Smooth muscle cell (in vitro differentiated cells): ENCODE measurements at regions not wholly inside any gene's neighbourhood (a gene's known extent, or its start where the extent isn't known, plus 50 kb on each side); places are given as distances from the start of the nearest gene placed in this dataset.
A peak's percentile ranks its signal among the peaks of the same experiment; 100 is the strongest.

Experiments used
- DNase-seq: peaks from one replicate; lab custom pipeline; 2025; ENCODE audit not compliant: unreplicated experiment; lab: John Stamatoyannopoulos, UW
- H2AFZ ChIP-seq: fragments of 200-600 bp; sonication (generic); 2 replicates; pipeline ENCODE4 v1.6.0; 2016; ENCODE audit warnings: antibody characterized with exemption, low read depth, mild to moderate bottlenecking
- H3F3A ChIP-seq: fragments of 200-600 bp; sonication (generic); 2 replicates; pipeline ENCODE4 v1.6.0; 2017; ENCODE audit warnings: antibody characterized with exemption, low read depth
- H3K27ac ChIP-seq: fragments of 200-600 bp; sonication (generic); 2 replicates; pipeline ENCODE4 v1.5.1; 2016; ENCODE audit warnings: low read depth, mild to moderate bottlenecking
- H3K27me3 ChIP-seq: fragments of 200-600 bp; sonication (generic); 2 replicates; pipeline ENCODE4 v1.6.1; 2016; ENCODE audit warnings: low read depth, mild to moderate bottlenecking
- H3K36me3 ChIP-seq: fragments of 200-600 bp; sonication (generic); 2 replicates; pipeline ENCODE4 v1.5.1; 2016; ENCODE audit warnings: low read depth
- H3K4me1 ChIP-seq: fragments of 200-600 bp; sonication (generic); 2 replicates; pipeline ENCODE4 v1.5.1; 2016; ENCODE audit warnings: low read depth
- H3K4me2 ChIP-seq: fragments of 200-600 bp; sonication (generic); 2 replicates; pipeline ENCODE4 v1.6.0; 2016; ENCODE audit warnings: mild to moderate bottlenecking
- H3K4me3 ChIP-seq: fragments of 200-600 bp; sonication (generic); 2 replicates; pipeline ENCODE4 v1.5.1; 2016; ENCODE audit warnings: mild to moderate bottlenecking
- H3K79me2 ChIP-seq: fragments of 200-600 bp; sonication (generic); 2 replicates; pipeline ENCODE4 v1.6.0; 2016; ENCODE audit warnings: low read depth, mild to moderate bottlenecking
- H3K9ac ChIP-seq: fragments of 200-600 bp; sonication (generic); 2 replicates; pipeline ENCODE4 v1.6.0; 2016; ENCODE audit warnings: low read depth
- H3K9me3 ChIP-seq: fragments of 200-600 bp; sonication (generic); replicated peaks from 2 replicates; pipeline ENCODE4 v1.5.1; 2016; ENCODE audit warnings: low read depth
- H4K20me1 ChIP-seq: fragments of 200-600 bp; sonication (generic); 2 replicates; pipeline ENCODE4 v1.6.0; 2016; ENCODE audit warnings: low read depth
- WGBS: methylation state at CpG from one replicate; pipeline ENCODE4 v1.1.7; 2016; ENCODE audit warnings: low lambda C conversion rate; 5-methylcytosine and 5-hydroxymethylcytosine counted together
- TF ChIP-seq, protein P1 (sequence below): fragments of 200-600 bp; sonication (generic); IDR thresholded peaks from 2 replicates; pipeline ENCODE4 v1.5.1; 2017; ENCODE audit warnings: borderline replicate concordance, mild to moderate bottlenecking, antibody characterized with exemption; ENCODE audit not compliant: insufficient read depth, poor library complexity, severe bottlenecking

DNA sequence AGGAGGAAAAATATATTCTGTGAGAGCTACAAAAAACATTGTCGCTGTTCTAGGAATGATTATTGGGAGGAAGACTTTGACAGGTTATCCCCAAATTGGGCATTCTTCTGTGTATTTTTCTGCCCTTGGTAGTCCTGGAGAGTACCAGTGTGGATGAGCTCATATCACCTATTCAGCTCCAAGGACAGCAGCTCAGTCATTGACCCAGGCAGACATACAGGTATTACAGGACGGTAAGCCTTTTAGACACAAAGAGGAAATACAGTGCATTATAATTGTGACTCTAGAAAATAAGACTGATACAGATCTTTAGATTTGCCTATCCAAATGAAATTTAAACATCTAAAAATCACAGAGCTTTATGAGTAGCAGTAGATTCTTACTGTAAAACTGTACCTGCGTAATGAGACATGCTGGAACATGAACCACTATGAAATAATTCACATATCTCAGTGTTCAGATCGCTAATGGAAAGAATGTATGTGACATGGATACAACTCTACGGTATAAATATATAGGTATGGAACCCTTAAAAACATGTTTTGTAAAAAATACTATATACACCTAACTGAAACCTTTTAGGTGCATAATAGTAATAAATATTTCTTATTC, 56.0 kb downstream of the PLK2 start:
- H3F3A ChIP-seq = no peaks in the 10 kb centered on the region
- no peaks in the 10 kb centered on the region for H4K20me1 ChIP-seq
- H3K4me1 ChIP-seq = peaks cover 12% of the 10 kb centered on the region
- H3K27ac ChIP-seq = peak overlapping the region; percentile 23
- TF ChIP-seq, protein P1, sequence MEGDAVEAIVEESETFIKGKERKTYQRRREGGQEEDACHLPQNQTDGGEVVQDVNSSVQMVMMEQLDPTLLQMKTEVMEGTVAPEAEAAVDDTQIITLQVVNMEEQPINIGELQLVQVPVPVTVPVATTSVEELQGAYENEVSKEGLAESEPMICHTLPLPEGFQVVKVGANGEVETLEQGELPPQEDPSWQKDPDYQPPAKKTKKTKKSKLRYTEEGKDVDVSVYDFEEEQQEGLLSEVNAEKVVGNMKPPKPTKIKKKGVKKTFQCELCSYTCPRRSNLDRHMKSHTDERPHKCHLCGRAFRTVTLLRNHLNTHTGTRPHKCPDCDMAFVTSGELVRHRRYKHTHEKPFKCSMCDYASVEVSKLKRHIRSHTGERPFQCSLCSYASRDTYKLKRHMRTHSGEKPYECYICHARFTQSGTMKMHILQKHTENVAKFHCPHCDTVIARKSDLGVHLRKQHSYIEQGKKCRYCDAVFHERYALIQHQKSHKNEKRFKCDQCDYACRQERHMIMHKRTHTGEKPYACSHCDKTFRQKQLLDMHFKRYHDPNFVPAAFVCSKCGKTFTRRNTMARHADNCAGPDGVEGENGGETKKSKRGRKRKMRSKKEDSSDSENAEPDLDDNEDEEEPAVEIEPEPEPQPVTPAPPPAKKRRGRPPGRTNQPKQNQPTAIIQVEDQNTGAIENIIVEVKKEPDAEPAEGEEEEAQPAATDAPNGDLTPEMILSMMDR = no peak
- no peaks in the 10 kb centered on the region for H3K36me3 ChIP-seq
- no peak overlapping the region for H3K4me3 ChIP-seq
- H3K4me2 ChIP-seq = no peak overlapping the region
- no peak for DNase-seq
- WGBS = 85% methylated on average over 5 of the region's 5 CpGs
- no peak overlapping the region for H2AFZ ChIP-seq
- no peaks in the 10 kb centered on the region for H3K27me3 ChIP-seq
- H3K9ac ChIP-seq = no peak overlapping the region
- H3K79me2 ChIP-seq = no peaks in the 10 kb centered on the region
- no peaks in the 10 kb centered on the region for H3K9me3 ChIP-seq

DNA sequence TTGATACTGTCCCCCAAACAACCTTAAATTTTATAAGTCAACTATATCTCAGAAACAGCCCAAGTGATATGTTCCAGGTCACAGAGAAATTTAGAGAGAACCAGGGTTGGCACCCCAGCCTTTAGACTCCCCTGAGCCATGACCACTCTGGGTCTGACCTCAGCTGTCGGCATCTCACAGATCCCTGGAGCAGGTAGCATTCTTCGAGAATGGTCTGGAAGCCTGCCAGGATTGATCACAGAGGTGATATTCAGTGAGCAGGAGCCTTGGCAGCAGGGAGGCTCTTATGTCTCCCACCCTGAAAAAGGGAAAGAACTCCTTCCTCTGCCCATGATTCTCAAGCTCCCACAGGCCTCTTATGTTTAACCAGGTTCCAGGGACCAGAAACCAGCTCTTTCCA, 58.2 kb downstream of the PLK2 start:
- no peak overlapping the region for H3K4me3 ChIP-seq
- H3K27me3 ChIP-seq = no peaks in the 10 kb centered on the region
- DNase-seq = no peak
- TF ChIP-seq, protein P1 = no peak
- H3K4me1 ChIP-seq = peaks cover 5% of the 10 kb centered on the region
- H3K36me3 ChIP-seq = no peaks in the 10 kb centered on the region
- H3K79me2 ChIP-seq = no peaks in the 10 kb centered on the region
- no peak overlapping the region for H3K9ac ChIP-seq
- no peaks in the 10 kb centered on the region for H4K20me1 ChIP-seq
- H3K27ac ChIP-seq = no peak overlapping the region
- 88% methylated on average over 2 of the region's 2 CpGs for WGBS
- H3F3A ChIP-seq = no peaks in the 10 kb centered on the region
- H3K4me2 ChIP-seq = no peak overlapping the region
- H3K9me3 ChIP-seq = no peaks in the 10 kb centered on the region
- H2AFZ ChIP-seq = no peak overlapping the region

DNA sequence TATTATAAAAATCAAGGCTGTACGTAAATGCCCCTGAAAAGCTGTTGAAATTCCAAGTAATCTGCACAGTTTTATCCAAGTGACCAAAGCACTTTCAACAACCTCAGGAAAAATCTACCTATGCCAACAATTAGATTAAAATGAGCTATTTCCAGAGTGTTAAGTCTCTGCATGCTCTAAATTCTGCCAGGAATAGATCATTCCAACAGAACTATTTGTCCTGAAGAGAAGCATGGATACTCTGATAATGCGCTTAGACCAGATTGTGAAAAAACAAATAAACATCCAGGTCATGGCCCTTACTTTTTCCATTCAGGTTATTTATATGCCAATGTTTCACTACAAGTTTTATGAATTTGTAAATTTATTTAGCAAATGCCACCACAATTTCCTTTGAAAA, 59.1 kb downstream of the PLK2 start:
- H3K9me3 ChIP-seq = no peaks in the 10 kb centered on the region
- H3K4me2 ChIP-seq = no peak overlapping the region
- H2AFZ ChIP-seq = no peak overlapping the region
- H3K36me3 ChIP-seq = no peaks in the 10 kb centered on the region
- WGBS = 88% methylated on average over 2 of the region's 2 CpGs
- H3K27me3 ChIP-seq = no peaks in the 10 kb centered on the region
- no peak overlapping the region for H3K27ac ChIP-seq
- H3K9ac ChIP-seq = no peak overlapping the region
- H3K79me2 ChIP-seq = no peaks in the 10 kb centered on the region
- no peak overlapping the region for H3K4me3 ChIP-seq
- TF ChIP-seq, protein P1 = no peak
- no peak for DNase-seq
- H4K20me1 ChIP-seq = no peaks in the 10 kb centered on the region
- H3K4me1 ChIP-seq = no peaks in the 10 kb centered on the region
- H3F3A ChIP-seq = no peaks in the 10 kb centered on the region

DNA sequence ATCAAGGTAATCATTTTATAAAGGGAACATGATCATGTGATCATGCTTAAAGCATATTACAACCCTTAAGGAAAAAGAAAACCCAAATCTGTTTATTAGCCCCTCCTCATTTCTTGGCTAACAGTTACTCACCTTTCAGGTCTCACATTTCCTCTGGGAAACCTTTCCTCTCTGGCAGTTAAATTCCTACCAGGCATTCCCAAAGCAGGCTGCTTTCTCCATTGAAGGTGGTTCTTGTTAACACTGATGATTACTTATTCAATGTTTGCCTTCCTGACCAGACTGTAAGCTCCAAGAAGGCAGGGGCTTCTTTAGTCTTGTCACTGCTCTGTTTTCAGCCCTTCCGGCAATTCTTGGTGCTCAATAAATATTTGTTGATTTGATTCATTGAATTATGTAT, 59.9 kb downstream of the PLK2 start:
- H3K27me3 ChIP-seq = no peaks in the 10 kb centered on the region
- H3F3A ChIP-seq = no peaks in the 10 kb centered on the region
- TF ChIP-seq, protein P1 = no peak
- H3K4me1 ChIP-seq = no peaks in the 10 kb centered on the region
- no peaks in the 10 kb centered on the region for H3K9me3 ChIP-seq
- no peak overlapping the region for H3K4me3 ChIP-seq
- no peak overlapping the region for H3K4me2 ChIP-seq
- H3K27ac ChIP-seq = no peak overlapping the region
- 94% methylated on average over 1 of the region's 1 CpG for WGBS
- H4K20me1 ChIP-seq = no peaks in the 10 kb centered on the region
- no peak overlapping the region for H3K9ac ChIP-seq
- no peaks in the 10 kb centered on the region for H3K79me2 ChIP-seq
- no peaks in the 10 kb centered on the region for H3K36me3 ChIP-seq
- DNase-seq = no peak
- H2AFZ ChIP-seq = no peak overlapping the region
